ENCODE measurements at regions not wholly inside any gene's neighbourhood (a gene's known extent, or its start where the extent isn't known, plus 50 kb on each side); places are given as distances from the start of the nearest gene placed in this dataset.

DNA sequence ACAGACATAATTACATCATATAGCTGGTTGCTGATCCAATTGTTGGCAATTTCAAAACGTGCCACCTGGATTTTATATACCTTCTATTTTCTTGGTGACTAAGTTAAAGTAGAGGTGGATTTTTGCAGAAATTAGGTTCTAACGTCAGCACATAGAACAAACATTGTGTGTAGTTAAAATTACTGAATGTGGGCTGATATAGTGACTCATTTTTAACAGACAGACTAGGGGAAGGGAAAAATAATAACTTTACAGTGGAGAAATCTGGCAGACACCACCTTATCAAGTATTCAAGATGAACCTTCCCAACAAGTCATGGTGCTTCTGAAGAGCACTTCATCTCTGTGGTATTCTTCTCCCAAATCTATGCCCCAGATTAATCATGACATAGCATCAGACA is 134.5 kb downstream of the UCHL1 start:
- Histone ChIP-seq H3K27ac (ENCODE audit: low read depth, low read length, poor library complexity, severe bottlenecking) (no peak overlapping the region), H3K36me3 (ENCODE audit: insufficient read depth, low read length) (no peaks in the 10 kb centered on the region), H2AFZ (ENCODE audit: low read length) (no peak overlapping the region), H3K4me2 (ENCODE audit: low read length) (no peak overlapping the region), H3K79me2 (ENCODE audit: insufficient read depth, low read depth, low read length) (no peaks in the 10 kb centered on the region), H3K4me1 (ENCODE audit: insufficient read depth, low read length, poor library complexity, severe bottlenecking) (no peaks in the 10 kb centered on the region), H3K4me3 (ENCODE audit: low read depth, low read length, poor library complexity, severe bottlenecking) (no peak overlapping the region), H3K9me2 (ENCODE audit: insufficient read depth, low read length) (no peaks in the 10 kb centered on the region), H3K9me3 (ENCODE audit: low read length) (no peaks in the 10 kb centered on the region), H4K20me1 (ENCODE audit: insufficient read depth, low read length) (no peaks in the 10 kb centered on the region)
- DNase-seq (ENCODE audit: low spot score), result no peak
- no TSS peak for BruUV-seq (replicated peaks)
- ChIA-PET POLR2A (interaction anchor here (0.6 kb wide), 1 partner anchor 9 kb away, joined by 3 read pairs; no protein-coding TSS in a partner anchor), CTCF (ENCODE audit: unreplicated experiment) (no interaction called here)
- intact Hi-C loops (cut with micrococcal nuclease; ENCODE audit: unreplicated experiment), result no loop called here
- no peak for TF ChIP-seq CTCF (conservative IDR thresholded peaks at IDR 0.05; ENCODE audit: low read length)
- TF ChIP-seq EZH2phosphoT487 (IDR thresholded peaks at IDR 0.05; ENCODE audit: borderline replicate concordance, low read depth, low read length), result no peak

DNA sequence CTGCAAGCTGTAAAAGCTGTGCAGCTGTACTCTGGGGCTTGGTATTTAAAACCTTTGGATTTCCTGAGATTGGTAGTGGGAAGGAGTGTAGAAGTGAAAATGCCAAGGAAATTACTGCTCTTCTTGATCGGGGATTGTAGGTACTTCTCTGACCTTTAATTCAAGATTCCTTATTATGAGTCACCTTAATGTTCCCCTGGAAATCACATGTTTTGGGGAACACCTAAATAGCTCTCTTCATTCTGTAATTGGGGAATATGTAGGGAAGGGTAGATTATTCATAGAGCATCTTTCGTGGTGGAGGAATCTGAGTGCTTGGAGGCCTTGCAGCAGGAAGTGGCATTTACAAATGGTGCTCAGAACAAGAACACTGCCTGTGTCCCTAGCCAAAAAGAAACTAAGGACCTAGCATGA is 137.8 kb downstream of the UCHL1 start:
- TF ChIP-seq CTCF (conservative IDR thresholded peaks at IDR 0.05; ENCODE audit: low read length), result no peak
- TF ChIP-seq EZH2phosphoT487 (IDR thresholded peaks at IDR 0.05; ENCODE audit: borderline replicate concordance, low read depth, low read length), result no peak
- ChIA-PET POLR2A (no interaction called here), CTCF (ENCODE audit: unreplicated experiment) (no interaction called here)
- H3K4me1 ChIP-seq (ENCODE audit: insufficient read depth, low read length, poor library complexity, severe bottlenecking), result no peaks in the 10 kb centered on the region
- no peak overlapping the region for H3K4me3 ChIP-seq (ENCODE audit: low read depth, low read length, poor library complexity, severe bottlenecking)
- H3K79me2 ChIP-seq (ENCODE audit: insufficient read depth, low read depth, low read length), result no peaks in the 10 kb centered on the region
- no peaks in the 10 kb centered on the region for H4K20me1 ChIP-seq (ENCODE audit: insufficient read depth, low read length)
- no peak overlapping the region for H3K4me2 ChIP-seq (ENCODE audit: low read length)
- H3K27ac ChIP-seq (ENCODE audit: low read depth, low read length, poor library complexity, severe bottlenecking), result no peak overlapping the region
- intact Hi-C loops (cut with micrococcal nuclease; ENCODE audit: unreplicated experiment), result no loop called here
- no peaks in the 10 kb centered on the region for H3K36me3 ChIP-seq (ENCODE audit: insufficient read depth, low read length)
- H2AFZ ChIP-seq (ENCODE audit: low read length), result no peak overlapping the region
- H3K9me2 ChIP-seq (ENCODE audit: insufficient read depth, low read length), result no peaks in the 10 kb centered on the region
- no peak for DNase-seq (ENCODE audit: low spot score)
- BruUV-seq (replicated peaks), result no TSS peak
- H3K9me3 ChIP-seq (ENCODE audit: low read length), result no peaks in the 10 kb centered on the region

- Histone ChIP-seq H3K36me3 (ENCODE audit: insufficient read depth, low read length) (no peaks in the 10 kb centered on the region), H2AFZ (ENCODE audit: low read length) (no peak overlapping the region), H3K9me2 (ENCODE audit: insufficient read depth, low read length) (no peaks in the 10 kb centered on the region), H3K4me2 (ENCODE audit: low read length) (no peak overlapping the region), H4K20me1 (ENCODE audit: insufficient read depth, low read length) (no peaks in the 10 kb centered on the region), H3K79me2 (ENCODE audit: insufficient read depth, low read depth, low read length) (no peaks in the 10 kb centered on the region), H3K4me3 (ENCODE audit: low read depth, low read length, poor library complexity, severe bottlenecking) (no peak overlapping the region), H3K4me1 (ENCODE audit: insufficient read depth, low read length, poor library complexity, severe bottlenecking) (no peaks in the 10 kb centered on the region), H3K9me3 (ENCODE audit: low read length) (no peaks in the 10 kb centered on the region), H3K27ac (ENCODE audit: low read depth, low read length, poor library complexity, severe bottlenecking) (no peak overlapping the region)
- POLR2A ChIA-PET, result interaction anchor here (0.6 kb wide), 1 partner anchor 1620 kb away, joined by 4 read pairs; no protein-coding TSS in a partner anchor
- CTCF ChIA-PET (ENCODE audit: unreplicated experiment), result no interaction called here
- TF ChIP-seq CTCF (conservative IDR thresholded peaks at IDR 0.05; ENCODE audit: low read length), result no peak
- no peak for TF ChIP-seq EZH2phosphoT487 (IDR thresholded peaks at IDR 0.05; ENCODE audit: borderline replicate concordance, low read depth, low read length)
- no peak for DNase-seq (ENCODE audit: low spot score)
- intact Hi-C loops (cut with micrococcal nuclease; ENCODE audit: unreplicated experiment), result no loop called here
- no TSS peak for BruUV-seq (replicated peaks)
These were observed 139.5 kb downstream of the UCHL1 start for GRCh38 chr4:41396214-41396613.

All from OCI-LY7 (cell line).